Mesenchymal stem cell (in vitro differentiated cells and primary cell): ENCODE measurements at regions not wholly inside any gene's neighbourhood (a gene's known extent, or its start where the extent isn't known, plus 50 kb on each side); places are given as distances from the start of the nearest gene placed in this dataset.

Experiments used
- DNase-seq: peaks from one replicate; pipeline ENCODE4 v3.0.0-alpha.2; 2013
- H2AFZ ChIP-seq: one replicate; pipeline ENCODE4 v1.6.1; 2013; ENCODE audit warnings: low read depth, mild to moderate bottlenecking, control low read depth, inconsistent platforms, low read length, moderate library complexity
- H2AK5ac ChIP-seq: 2 replicates; pipeline ENCODE4 v1.6.1; 2013; ENCODE audit warnings: low read length, moderate library complexity, mild to moderate bottlenecking, inconsistent platforms; ENCODE audit not compliant: severe bottlenecking
- H2BK120ac ChIP-seq: one replicate; pipeline ENCODE4 v1.6.1; 2013; ENCODE audit warnings: low read depth, mild to moderate bottlenecking, inconsistent platforms, low read length, moderate library complexity
- H2BK12ac ChIP-seq, 2 experiments: one replicate each; pipeline ENCODE4 v1.6.1; 2013; ENCODE audit warnings: inconsistent platforms in 2 of 2, low read length in 2 of 2, mild to moderate bottlenecking in 2 of 2, moderate library complexity in 2 of 2, control low read depth in 1 of 2
- H2BK15ac ChIP-seq: one replicate; pipeline ENCODE4 v1.6.1; 2013; ENCODE audit warnings: mild to moderate bottlenecking, low read depth, inconsistent platforms; ENCODE audit not compliant: poor library complexity, severe bottlenecking
- H2BK5ac ChIP-seq: 2 replicates; pipeline ENCODE4 v1.6.1; 2013; ENCODE audit warnings: low read depth, mild to moderate bottlenecking, low read length, control low read depth, inconsistent platforms; ENCODE audit not compliant: poor library complexity, severe bottlenecking
- H3K14ac ChIP-seq, 2 experiments: one replicate each; pipeline ENCODE4 v1.6.1; 2013; ENCODE audit warnings: inconsistent platforms in 2 of 2, low read length in 2 of 2, control low read depth in 1 of 2, mild to moderate bottlenecking in 1 of 2, moderate library complexity in 1 of 2
- H3K18ac ChIP-seq, 2 experiments: one replicate each; pipeline ENCODE4 v1.6.1; 2013; ENCODE audit warnings: inconsistent platforms in 2 of 2, low read length in 2 of 2, control low read depth in 1 of 2, low read depth in 1 of 2, mild to moderate bottlenecking in 1 of 2
- H3K23ac ChIP-seq, 2 experiments: one replicate each; pipeline ENCODE4 v1.6.1; 2013; ENCODE audit warnings: inconsistent platforms in 2 of 2, low read length in 2 of 2, mild to moderate bottlenecking in 2 of 2, moderate library complexity in 2 of 2, control low read depth in 1 of 2
- H3K27ac ChIP-seq: 2 replicates; pipeline ENCODE4 v1.5.1; 2013; ENCODE audit warnings: mild to moderate bottlenecking, moderate library complexity, low read length, control low read depth, inconsistent platforms; ENCODE audit not compliant: poor library complexity, severe bottlenecking
- H3K27me3 ChIP-seq, 2 experiments: 2 replicates each; pipeline versions ENCODE4 v1.6.1 to v1.7.0; 2013; ENCODE audit warnings: low read length in 2 of 2, mild to moderate bottlenecking in 2 of 2, moderate library complexity in 2 of 2, control low read depth in 1 of 2, inconsistent platforms in 1 of 2; ENCODE audit not compliant: control insufficient read depth in 1 of 2, insufficient read depth in 1 of 2
- H3K36me3 ChIP-seq, 2 experiments: 2 replicates each; pipeline versions ENCODE4 v1.6.1 to v1.7.0; 2013; ENCODE audit warnings: low read length in 2 of 2, control low read depth in 1 of 2, inconsistent platforms in 1 of 2, low read depth in 1 of 2, mild to moderate bottlenecking in 1 of 2; ENCODE audit not compliant: insufficient read depth in 2 of 2, control insufficient read depth in 1 of 2
- H3K4ac ChIP-seq, 2 experiments: one replicate each; pipeline ENCODE4 v1.6.1; 2013; ENCODE audit warnings: inconsistent platforms in 2 of 2, low read length in 2 of 2, mild to moderate bottlenecking in 2 of 2, moderate library complexity in 2 of 2, control low read depth in 1 of 2, low read depth in 1 of 2
- H3K4me1 ChIP-seq: 2 replicates; pipeline ENCODE4 v1.6.1; 2013; ENCODE audit warnings: low read depth, low read length, control low read depth; ENCODE audit not compliant: control insufficient read depth, insufficient read depth
- H3K4me2 ChIP-seq: 2 replicates; pipeline ENCODE4 v1.6.1; 2013; ENCODE audit warnings: low read length, mild to moderate bottlenecking, inconsistent platforms; ENCODE audit not compliant: poor library complexity, severe bottlenecking
- H3K4me3 ChIP-seq, 2 experiments: 2 replicates each; pipeline versions ENCODE4 v1.5.1 to v1.7.0; 2013; ENCODE audit warnings: low read length in 2 of 2, mild to moderate bottlenecking in 2 of 2, control low read depth in 1 of 2, low read depth in 1 of 2; ENCODE audit not compliant: insufficient read depth in 1 of 2
- H3K79me1 ChIP-seq: replicated peaks from 2 replicates; pipeline ENCODE4 v1.6.1; 2013; ENCODE audit warnings: mild to moderate bottlenecking, control low read depth, low read length, inconsistent platforms; ENCODE audit not compliant: poor library complexity, severe bottlenecking
- H3K9ac ChIP-seq: 2 replicates; pipeline ENCODE4 v1.7.0; 2013; ENCODE audit warnings: mild to moderate bottlenecking, low read length, moderate library complexity
- H3K9me3 ChIP-seq: 2 replicates; pipeline ENCODE4 v1.7.0; 2013; ENCODE audit warnings: mild to moderate bottlenecking, low read length; ENCODE audit not compliant: control insufficient read depth
- H4K8ac ChIP-seq: one replicate; pipeline ENCODE4 v1.6.1; 2013; ENCODE audit warnings: inconsistent platforms, mild to moderate bottlenecking, low read length, moderate library complexity
- H4K91ac ChIP-seq: one replicate; pipeline ENCODE4 v1.6.1; 2013; ENCODE audit warnings: mild to moderate bottlenecking, low read length, inconsistent platforms
- WGBS: methylation state at CpG from one replicate; pipeline ENCODE4 v1.1.7; 2013; ENCODE audit warnings: mixed read lengths; 5-methylcytosine and 5-hydroxymethylcytosine counted together

DNA sequence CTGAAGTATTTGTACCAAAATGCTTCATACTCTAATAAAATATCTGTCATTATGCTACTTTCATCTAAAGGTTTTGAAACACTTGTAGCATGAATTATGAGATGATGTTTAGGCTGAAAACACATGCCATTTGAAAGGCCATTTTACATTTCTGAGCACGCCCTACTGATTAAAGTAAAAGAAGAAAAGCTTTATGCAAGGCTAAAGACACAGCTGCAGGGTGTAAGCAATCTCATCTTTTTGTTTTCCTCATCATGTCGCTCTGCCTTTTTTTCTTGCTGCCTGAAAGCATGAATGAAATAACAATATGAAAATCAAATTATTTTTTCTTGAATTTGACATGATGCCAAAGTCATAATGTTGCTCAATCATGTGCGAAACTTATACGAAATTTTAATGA, 148.6 kb upstream of the ARG1 start:
- H3K4ac ChIP-seq, result no peak overlapping the region
- no peak overlapping the region for H3K18ac ChIP-seq
- H4K8ac ChIP-seq, result no peak overlapping the region
- H3K4me2 ChIP-seq, result no peak overlapping the region
- H3K4me1 ChIP-seq, result no peaks in the 10 kb centered on the region
- no peak overlapping the region for H3K23ac ChIP-seq
- H2AK5ac ChIP-seq, result no peak overlapping the region
- no peaks in the 10 kb centered on the region for H3K79me1 ChIP-seq
- no peak overlapping the region for H4K91ac ChIP-seq
- peaks cover 2% of the 10 kb centered on the region for H3K9me3 ChIP-seq
- no peak overlapping the region for H2BK15ac ChIP-seq
- no peak overlapping the region for H2BK120ac ChIP-seq
- H2AFZ ChIP-seq, result no peak overlapping the region
- no peak overlapping the region for H3K14ac ChIP-seq
- no peak overlapping the region for H3K9ac ChIP-seq
- no peak overlapping the region for H2BK5ac ChIP-seq
- H2BK12ac ChIP-seq, result no peak overlapping the region
- H3K27ac ChIP-seq, result no peak overlapping the region
- no peaks in the 10 kb centered on the region for H3K36me3 ChIP-seq
- no peak for DNase-seq
- no peaks in the 10 kb centered on the region for H3K27me3 ChIP-seq
- no peak overlapping the region for H3K4me3 ChIP-seq
- 100% methylated on average over 1 of the region's 4 CpGs for WGBS

DNA sequence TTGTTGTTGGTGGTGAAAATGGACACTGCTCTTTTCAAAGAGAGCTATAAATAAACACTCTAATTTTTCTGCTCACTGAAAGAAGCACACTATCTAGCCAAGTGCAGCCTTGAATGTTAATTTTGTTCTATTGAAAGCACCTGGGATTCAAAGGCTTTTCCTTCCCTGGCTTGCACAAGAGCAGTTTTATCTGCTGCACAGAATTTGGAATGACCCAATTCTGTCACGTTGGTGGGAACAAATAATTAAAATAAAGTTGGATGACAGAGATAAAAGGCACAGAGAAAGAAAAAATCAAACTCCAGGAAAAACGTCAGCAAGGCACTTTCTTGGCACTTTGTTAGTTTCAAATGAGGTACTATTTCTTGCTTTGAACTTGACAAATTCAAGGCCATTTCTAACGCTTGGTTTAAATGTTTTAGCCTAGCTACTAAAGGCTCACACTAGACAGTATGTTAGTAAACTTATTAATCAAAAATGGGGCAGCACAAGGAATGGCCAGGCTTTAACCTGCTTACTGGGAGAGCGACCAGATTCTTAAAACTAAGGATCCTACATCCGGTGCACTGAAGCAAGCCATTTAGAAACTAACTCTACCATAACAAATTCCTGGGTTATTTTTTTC, 145.5 kb upstream of the ARG1 start:
- H4K8ac ChIP-seq, result no peak overlapping the region
- no peak overlapping the region for H2BK120ac ChIP-seq
- DNase-seq, result no peak
- no peak overlapping the region for H2BK5ac ChIP-seq
- no peak overlapping the region for H3K27ac ChIP-seq
- H3K14ac ChIP-seq, result no peak overlapping the region
- no peaks in the 10 kb centered on the region for H3K79me1 ChIP-seq
- H3K4me1 ChIP-seq, result no peaks in the 10 kb centered on the region
- H2BK15ac ChIP-seq, result no peak overlapping the region
- H4K91ac ChIP-seq, result no peak overlapping the region
- no peaks in the 10 kb centered on the region for H3K36me3 ChIP-seq
- 74% methylated on average over 5 of the region's 5 CpGs for WGBS
- peaks cover 2% of the 10 kb centered on the region for H3K9me3 ChIP-seq
- H3K4me2 ChIP-seq, result no peak overlapping the region
- H2AFZ ChIP-seq, result no peak overlapping the region
- H3K18ac ChIP-seq, result no peak overlapping the region
- no peak overlapping the region for H2AK5ac ChIP-seq
- no peak overlapping the region for H2BK12ac ChIP-seq
- no peak overlapping the region for H3K4me3 ChIP-seq
- H3K4ac ChIP-seq, result no peak overlapping the region
- H3K23ac ChIP-seq, result no peak overlapping the region
- peaks cover 0 to 8% of the 10 kb centered on the region in 2 experiments for H3K27me3 ChIP-seq
- no peak overlapping the region for H3K9ac ChIP-seq

DNA sequence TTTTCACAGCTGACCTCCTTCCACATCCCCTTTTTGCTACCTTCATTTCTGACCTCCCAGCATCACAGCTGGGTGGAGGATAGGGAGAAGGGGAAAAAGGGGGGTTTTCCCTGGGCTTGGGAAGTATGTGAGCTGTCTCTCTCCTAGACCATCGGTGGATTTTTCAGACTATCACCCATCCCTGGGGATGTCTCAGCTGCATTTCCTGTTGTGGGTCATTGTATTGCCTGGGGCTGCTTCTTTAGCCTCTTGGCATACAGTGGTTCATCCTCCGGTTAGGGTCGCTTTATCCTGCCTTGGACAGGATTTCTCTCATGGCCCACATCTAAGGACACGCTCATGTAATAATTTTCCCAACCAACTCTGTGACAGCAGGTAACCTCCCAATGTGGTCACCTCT, 142.5 kb upstream of the ARG1 start:
- no peak overlapping the region for H3K27ac ChIP-seq
- no peak overlapping the region for H3K4ac ChIP-seq
- H3K14ac ChIP-seq, result no peak overlapping the region
- H2AFZ ChIP-seq, result no peak overlapping the region
- H2BK15ac ChIP-seq, result no peak overlapping the region
- peaks cover 0 to 8% of the 10 kb centered on the region in 2 experiments for H3K27me3 ChIP-seq
- no peaks in the 10 kb centered on the region for H3K36me3 ChIP-seq
- no peak overlapping the region for H3K4me2 ChIP-seq
- no peak overlapping the region for H2BK12ac ChIP-seq
- no peak overlapping the region for H3K9ac ChIP-seq
- no peak overlapping the region for H4K91ac ChIP-seq
- no peak overlapping the region for H2AK5ac ChIP-seq
- no peak overlapping the region for H3K18ac ChIP-seq
- DNase-seq, result no peak
- no peak overlapping the region for H3K4me3 ChIP-seq
- no peak overlapping the region for H2BK120ac ChIP-seq
- H4K8ac ChIP-seq, result no peak overlapping the region
- H3K79me1 ChIP-seq, result no peaks in the 10 kb centered on the region
- no peaks in the 10 kb centered on the region for H3K4me1 ChIP-seq
- H2BK5ac ChIP-seq, result no peak overlapping the region
- H3K9me3 ChIP-seq, result peaks cover 2% of the 10 kb centered on the region
- WGBS, result 91% methylated on average over 4 of the region's 4 CpGs
- H3K23ac ChIP-seq, result no peak overlapping the region

DNA sequence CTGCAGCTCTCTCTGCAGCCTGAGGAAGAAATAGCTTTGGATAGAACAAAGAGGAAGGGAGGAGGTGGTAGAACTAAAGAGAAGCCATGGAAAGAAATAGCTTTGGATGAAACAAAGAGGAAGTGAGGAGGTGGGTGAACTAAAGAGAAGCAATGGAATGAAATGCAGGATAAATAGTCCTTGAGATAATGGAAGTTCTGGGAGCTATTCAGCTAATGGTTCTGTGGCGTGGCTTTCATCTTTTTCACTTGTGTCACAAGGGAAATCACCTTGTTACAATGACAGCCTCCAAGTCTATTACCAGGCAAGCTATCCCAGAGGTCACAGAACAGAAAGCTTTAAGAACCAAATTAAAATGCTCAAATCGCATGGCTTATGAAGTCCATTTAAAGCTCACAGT, 141.3 kb upstream of the ARG1 start:
- no peak overlapping the region for H2AK5ac ChIP-seq
- H2AFZ ChIP-seq, result no peak overlapping the region
- H2BK120ac ChIP-seq, result no peak overlapping the region
- no peak overlapping the region for H2BK15ac ChIP-seq
- no peak overlapping the region for H3K18ac ChIP-seq
- no peak for DNase-seq
- H3K4me1 ChIP-seq, result no peaks in the 10 kb centered on the region
- peaks cover 0 to 8% of the 10 kb centered on the region in 2 experiments for H3K27me3 ChIP-seq
- H3K14ac ChIP-seq, result no peak overlapping the region
- no peak overlapping the region for H3K4me3 ChIP-seq
- H3K36me3 ChIP-seq, result no peaks in the 10 kb centered on the region
- no peak overlapping the region for H3K4me2 ChIP-seq
- no peak overlapping the region for H4K8ac ChIP-seq
- H3K23ac ChIP-seq, result no peak overlapping the region
- H4K91ac ChIP-seq, result no peak overlapping the region
- H3K4ac ChIP-seq, result no peak overlapping the region
- H3K27ac ChIP-seq, result no peak overlapping the region
- no peaks in the 10 kb centered on the region for H3K79me1 ChIP-seq
- H2BK5ac ChIP-seq, result no peak overlapping the region
- peaks cover 2% of the 10 kb centered on the region for H3K9me3 ChIP-seq
- H3K9ac ChIP-seq, result no peak overlapping the region
- no peak overlapping the region for H2BK12ac ChIP-seq
- WGBS, result 79% methylated on average over 2 of the region's 2 CpGs
